ENCODE measurements at regions not wholly inside any gene's neighbourhood (a gene's known extent, or its start where the extent isn't known, plus 50 kb on each side); places are given as distances from the start of the nearest gene placed in this dataset.

GRCh38 chr2:114024326-114024725, 134.4 kb downstream of the ACTR3 start:
- no peak for TF ChIP-seq CTCF (tag by site-specific recombination; IDR thresholded peaks at IDR 0.05)
- no peak for TF ChIP-seq ZNF398 (tag by site-specific recombination; IDR thresholded peaks at IDR 0.05)
- no peak for TF ChIP-seq ZNF768 (tag by site-specific recombination; IDR thresholded peaks at IDR 0.05)
- TF ChIP-seq TCF7L2 (IDR thresholded peaks at IDR 0.05; ENCODE audit: borderline replicate concordance, low read depth, low read length), result no peak
- TF ChIP-seq ZNF416 (tag by site-specific recombination; IDR thresholded peaks at IDR 0.05), result no peak
- TF ChIP-seq ZNF645 (tag by site-specific recombination; IDR thresholded peaks at IDR 0.05), result no peak
- TF ChIP-seq ZNF324 (tag by site-specific recombination; IDR thresholded peaks at IDR 0.05), result no peak
- no peak for TF ChIP-seq ZNF121 (tag by site-specific recombination; IDR thresholded peaks at IDR 0.05)

Measured in HEK293 (cell line).